ENCODE measurements at regions not wholly inside any gene's neighbourhood (a gene's known extent, or its start where the extent isn't known, plus 50 kb on each side); places are given as distances from the start of the nearest gene placed in this dataset.

GRCh38 chr14:42855085-42855484 is 1248.4 kb downstream of the LRFN5 start:
- TF ChIP-seq CTCF (IDR thresholded peaks at IDR 0.05) (no peak), NRF1 (IDR thresholded peaks at IDR 0.05; ENCODE audit: low read depth, low read length) (no peak), USF2 (IDR thresholded peaks at IDR 0.05; ENCODE audit: borderline replicate concordance, low read depth, low read length) (no peak), TAF1 (IDR thresholded peaks at IDR 0.05; ENCODE audit: borderline replicate concordance, low read depth, low read length) (no peak), FOXM1 (IDR thresholded peaks at IDR 0.05; ENCODE audit: low read depth) (no peak), MXI1 (IDR thresholded peaks at IDR 0.05; ENCODE audit: low read depth, low read length) (no peak), REST (IDR thresholded peaks at IDR 0.05; ENCODE audit: low read depth, low read length) (no peak), MAX (IDR thresholded peaks at IDR 0.05; ENCODE audit: low read depth) (no peak), POLR2AphosphoS5 (IDR thresholded peaks at IDR 0.05; ENCODE audit: low read depth, low read length) (no peak), NFIC (IDR thresholded peaks at IDR 0.05; ENCODE audit: borderline replicate concordance) (no peak), ZBTB33 (IDR thresholded peaks at IDR 0.05; ENCODE audit: borderline replicate concordance, low read depth) (no peak), SIN3A (IDR thresholded peaks at IDR 0.05; ENCODE audit: borderline replicate concordance, low read depth, low read length) (no peak), CHD2 (IDR thresholded peaks at IDR 0.05; ENCODE audit: low read length, partially characterized antibody) (no peak), TCF12 (IDR thresholded peaks at IDR 0.05) (no peak)

All from SK-N-SH (cell line).